BLaER1 treated with 17β-estradiol and CSF1 and Interleukin-3, amounts not matched to agents 10 nM and 100 nM (cell line): ENCODE measurements at regions not wholly inside any gene's neighbourhood (a gene's known extent, or its start where the extent isn't known, plus 50 kb on each side); places are given as distances from the start of the nearest gene placed in this dataset.

Experiments
- H3K27ac ChIP-seq, 11 experiments: shearing (Covaris generic); formaldehyde crosslinking; 2 replicates each; pipeline ENCODE4 v1.8.1; 2022
- H3K27me3 ChIP-seq, 11 experiments: shearing (Covaris generic); formaldehyde crosslinking; 2 replicates each; pipeline ENCODE4 v1.8.1; 2022
- H3K36me3 ChIP-seq, 11 experiments: shearing (Covaris generic); formaldehyde crosslinking; 2 replicates each; pipeline ENCODE4 v1.8.1; 2022
- H3K4me1 ChIP-seq, 10 experiments: shearing (Covaris generic); formaldehyde crosslinking; 2 replicates each; pipeline ENCODE4 v1.8.1; 2022
- H3K4me2 ChIP-seq, 11 experiments: shearing (Covaris generic); formaldehyde crosslinking; 2 replicates each; pipeline ENCODE4 v1.8.1; 2022
- H3K4me3 ChIP-seq, 10 experiments: shearing (Covaris generic); formaldehyde crosslinking; 2 replicates each; pipeline ENCODE4 v1.8.1; 2022
- H3K9ac ChIP-seq, 11 experiments: shearing (Covaris generic); formaldehyde crosslinking; 2 replicates each; pipeline ENCODE4 v1.8.1; 2022
- H3K9me3 ChIP-seq, 11 experiments: shearing (Covaris generic); formaldehyde crosslinking; replicated peaks in 1 of 11; 2 replicates each; pipeline ENCODE4 v1.8.1; 2022
- H4K20me1 ChIP-seq, 11 experiments: shearing (Covaris generic); formaldehyde crosslinking; 2 replicates each; pipeline ENCODE4 v1.8.1; 2022
- Cebpa-rat ChIP-seq, 11 experiments: shearing (Covaris generic); IDR thresholded peaks; 2 replicates each; pipeline ENCODE4 v1.8.1; 2022

GRCh38 chr12:89051065-89051677 is 301.1 kb downstream of the DUSP6 start:
- no peak for TF ChIP-seq Cebpa-rat (IDR thresholded peaks at IDR 0.05)
- Histone ChIP-seq H3K9me3 (peaks cover 13 to 26% (median 17%) of the 10 kb centered on the region in 11 experiments; a peak in 21 of 22 replicates), H3K27ac (peak overlapping the region in 7 of 11 experiments; percentile 27 to 70 (median 58); a peak in 11 of 22 replicates), H3K27me3 (no peaks in the 10 kb centered on the region), H3K4me3 (no peak overlapping the region), H3K4me2 (peak overlapping the region in 4 of 11 experiments; percentile 31 to 76 (median 45); a peak in 8 of 22 replicates), H4K20me1 (no peaks in the 10 kb centered on the region), H3K36me3 (peaks cover 0 to 12% (median 0%) of the 10 kb centered on the region in 11 experiments; a peak in 5 of 22 replicates), H3K4me1 (peaks cover 0 to 53% (median 3%) of the 10 kb centered on the region in 10 experiments; a peak in 9 of 20 replicates), H3K9ac (peak overlapping the region in 2 of 11 experiments; percentile 6 to 12; a peak in 3 of 22 replicates)

GRCh38 chr12:89047856-89048418 is 304.4 kb downstream of the DUSP6 start:
- no peaks in the 10 kb centered on the region for H4K20me1 ChIP-seq
- peaks cover 0 to 6% (median 0%) of the 10 kb centered on the region in 11 experiments; a peak in 5 of 22 replicates for H3K36me3 ChIP-seq
- peaks cover 0 to 28% (median 3%) of the 10 kb centered on the region in 10 experiments; a peak in 9 of 20 replicates for H3K4me1 ChIP-seq
- no peak overlapping the region for H3K4me2 ChIP-seq
- H3K9me3 ChIP-seq = peaks cover 6 to 12% (median 6%) of the 10 kb centered on the region in 11 experiments; a peak in 20 of 22 replicates
- H3K4me3 ChIP-seq = no peak overlapping the region
- no peaks in the 10 kb centered on the region for H3K27me3 ChIP-seq
- H3K27ac ChIP-seq = no peak overlapping the region
- no peak for TF ChIP-seq Cebpa-rat (IDR thresholded peaks at IDR 0.05)
- H3K9ac ChIP-seq = no peak overlapping the region

- H3K4me3 ChIP-seq = no peak overlapping the region
- H3K9ac ChIP-seq = no peak overlapping the region
- H3K27ac ChIP-seq = peak overlapping the region in 8 of 11 experiments; percentile 9 to 62 (median 42); a peak in 11 of 22 replicates
- H3K9me3 ChIP-seq = no peaks in the 10 kb centered on the region
- no peaks in the 10 kb centered on the region for H3K36me3 ChIP-seq
- peak overlapping the region; percentile 61 to 83 (median 73); a peak in 19 of 22 replicates for H3K4me2 ChIP-seq
- H3K4me1 ChIP-seq = peaks cover 16 to 30% (median 25%) of the 10 kb centered on the region in 10 experiments
- H3K27me3 ChIP-seq = no peaks in the 10 kb centered on the region
- no peaks in the 10 kb centered on the region for H4K20me1 ChIP-seq
- TF ChIP-seq Cebpa-rat (IDR thresholded peaks at IDR 0.05) = no peak
These were observed 311.2 kb downstream of the DUSP6 start for GRCh38 chr12:89041078-89041477.

- Histone ChIP-seq H3K27ac (peak overlapping the region in 9 of 11 experiments; percentile 9 to 62 (median 28); a peak in 13 of 22 replicates), H3K4me1 (peaks cover 16 to 30% (median 25%) of the 10 kb centered on the region in 10 experiments), H3K9me3 (no peaks in the 10 kb centered on the region), H3K27me3 (no peaks in the 10 kb centered on the region), H3K36me3 (no peaks in the 10 kb centered on the region), H3K4me3 (no peak overlapping the region), H4K20me1 (no peaks in the 10 kb centered on the region), H3K4me2 (peak overlapping the region; percentile 61 to 83 (median 73)), H3K9ac (peak overlapping the region in 1 of 11 experiments; percentile 5; a peak in 1 of 22 replicates)
- no peak for TF ChIP-seq Cebpa-rat (IDR thresholded peaks at IDR 0.05)
These were observed 311.9 kb downstream of the DUSP6 start for GRCh38 chr12:89040146-89040964.

- peak overlapping the region in 9 of 11 experiments; percentile 14 to 73 (median 57); a peak in 16 of 22 replicates for H3K4me2 ChIP-seq
- H3K4me1 ChIP-seq = peaks cover 16 to 30% (median 25%) of the 10 kb centered on the region in 10 experiments
- no peak overlapping the region for H3K9ac ChIP-seq
- no peak for TF ChIP-seq Cebpa-rat (IDR thresholded peaks at IDR 0.05)
- no peaks in the 10 kb centered on the region for H3K9me3 ChIP-seq
- H4K20me1 ChIP-seq = no peaks in the 10 kb centered on the region
- no peak overlapping the region for H3K4me3 ChIP-seq
- no peaks in the 10 kb centered on the region for H3K27me3 ChIP-seq
- H3K27ac ChIP-seq = no peak overlapping the region
- no peaks in the 10 kb centered on the region for H3K36me3 ChIP-seq
These were observed 313.3 kb downstream of the DUSP6 start for GRCh38 chr12:89038831-89039512.

DNA sequence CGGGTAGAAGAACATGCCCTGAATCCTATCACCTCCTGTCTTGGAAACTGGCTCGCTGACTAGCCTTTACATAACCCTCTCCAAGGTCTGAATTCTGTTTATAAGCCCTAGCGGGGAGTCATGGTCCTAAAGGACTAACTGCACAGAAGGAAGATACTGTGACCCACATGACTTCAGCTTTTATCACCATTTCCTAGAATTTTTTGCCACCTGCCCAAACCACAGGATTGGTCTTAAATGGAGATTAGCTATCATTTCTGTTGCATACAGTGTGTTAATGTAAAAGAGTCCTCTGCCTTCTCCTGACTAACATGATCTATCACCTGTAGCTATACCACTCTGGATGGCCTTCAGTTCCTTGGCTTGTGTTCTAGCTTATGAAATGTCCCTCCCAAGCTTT is 319.2 kb downstream of the DUSP6 start:
- H3K27ac ChIP-seq = no peak overlapping the region

GRCh38 chr12:89029961-89030360 is 322.3 kb downstream of the DUSP6 start:
- no peak for TF ChIP-seq Cebpa-rat (IDR thresholded peaks at IDR 0.05)
- H3K4me3 ChIP-seq = no peak overlapping the region
- H3K9ac ChIP-seq = no peak overlapping the region
- H3K4me1 ChIP-seq = no peaks in the 10 kb centered on the region
- no peak overlapping the region for H3K4me2 ChIP-seq
- H3K27me3 ChIP-seq = no peaks in the 10 kb centered on the region
- H3K36me3 ChIP-seq = no peaks in the 10 kb centered on the region
- H3K27ac ChIP-seq = no peak overlapping the region
- no peaks in the 10 kb centered on the region for H4K20me1 ChIP-seq
- no peaks in the 10 kb centered on the region for H3K9me3 ChIP-seq

More for the DNA sequence above, 319.2 kb downstream of the DUSP6 start:
- no peaks in the 10 kb centered on the region for H4K20me1 ChIP-seq
- no peak overlapping the region for H3K9ac ChIP-seq
- no peak overlapping the region for H3K4me2 ChIP-seq
- H3K36me3 ChIP-seq = no peaks in the 10 kb centered on the region
- no peaks in the 10 kb centered on the region for H3K9me3 ChIP-seq
- no peaks in the 10 kb centered on the region for H3K4me1 ChIP-seq
- no peak for TF ChIP-seq Cebpa-rat (IDR thresholded peaks at IDR 0.05)
- no peaks in the 10 kb centered on the region for H3K27me3 ChIP-seq
- no peak overlapping the region for H3K4me3 ChIP-seq

DNA sequence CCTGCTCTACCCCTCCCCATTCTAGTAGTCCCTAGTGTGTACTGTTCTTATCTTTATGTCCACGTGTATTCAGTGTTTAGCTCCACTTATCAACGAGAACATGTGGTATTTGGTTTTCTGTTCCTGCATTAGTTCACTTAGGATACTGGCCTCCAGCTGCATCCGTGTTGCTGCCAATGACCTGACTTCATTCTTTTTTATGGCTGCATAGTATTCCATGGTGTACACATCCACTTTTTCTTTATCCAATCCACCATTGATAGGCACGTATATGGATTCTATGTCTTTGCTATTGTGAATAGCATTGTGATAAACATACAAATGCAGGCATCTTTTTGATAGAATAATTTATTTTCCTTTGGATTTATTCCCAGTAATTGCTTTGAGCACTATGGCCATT is 327.7 kb downstream of the DUSP6 start:
- no peak for TF ChIP-seq Cebpa-rat (IDR thresholded peaks at IDR 0.05)
- H3K27me3 ChIP-seq = no peaks in the 10 kb centered on the region
- H3K9ac ChIP-seq = no peak overlapping the region
- no peak overlapping the region for H3K4me3 ChIP-seq
- H3K9me3 ChIP-seq = no peaks in the 10 kb centered on the region
- no peak overlapping the region for H3K4me2 ChIP-seq
- no peaks in the 10 kb centered on the region for H4K20me1 ChIP-seq
- H3K36me3 ChIP-seq = no peaks in the 10 kb centered on the region
- peaks cover 0 to 7% (median 0%) of the 10 kb centered on the region in 10 experiments; a peak in 5 of 20 replicates for H3K4me1 ChIP-seq
- H3K27ac ChIP-seq = no peak overlapping the region
